GM12875 (cell line): ENCODE measurements at regions not wholly inside any gene's neighbourhood (a gene's known extent, or its start where the extent isn't known, plus 50 kb on each side); places are given as distances from the start of the nearest gene placed in this dataset.

Source experiments
- H3K4me3 ChIP-seq: one replicate; pipeline ENCODE4 v1.5.1; 2011; ENCODE audit warnings: low read depth, low read length, control low read depth
- TF ChIP-seq, protein P1 (sequence below): IDR thresholded peaks from 2 replicates; pipeline ENCODE4 v1.5.1; 2011; ENCODE audit warnings: low read depth, mild to moderate bottlenecking, control low read depth, inconsistent platforms, low read length, moderate library complexity, borderline replicate concordance; ENCODE audit not compliant: insufficient read depth

DNA sequence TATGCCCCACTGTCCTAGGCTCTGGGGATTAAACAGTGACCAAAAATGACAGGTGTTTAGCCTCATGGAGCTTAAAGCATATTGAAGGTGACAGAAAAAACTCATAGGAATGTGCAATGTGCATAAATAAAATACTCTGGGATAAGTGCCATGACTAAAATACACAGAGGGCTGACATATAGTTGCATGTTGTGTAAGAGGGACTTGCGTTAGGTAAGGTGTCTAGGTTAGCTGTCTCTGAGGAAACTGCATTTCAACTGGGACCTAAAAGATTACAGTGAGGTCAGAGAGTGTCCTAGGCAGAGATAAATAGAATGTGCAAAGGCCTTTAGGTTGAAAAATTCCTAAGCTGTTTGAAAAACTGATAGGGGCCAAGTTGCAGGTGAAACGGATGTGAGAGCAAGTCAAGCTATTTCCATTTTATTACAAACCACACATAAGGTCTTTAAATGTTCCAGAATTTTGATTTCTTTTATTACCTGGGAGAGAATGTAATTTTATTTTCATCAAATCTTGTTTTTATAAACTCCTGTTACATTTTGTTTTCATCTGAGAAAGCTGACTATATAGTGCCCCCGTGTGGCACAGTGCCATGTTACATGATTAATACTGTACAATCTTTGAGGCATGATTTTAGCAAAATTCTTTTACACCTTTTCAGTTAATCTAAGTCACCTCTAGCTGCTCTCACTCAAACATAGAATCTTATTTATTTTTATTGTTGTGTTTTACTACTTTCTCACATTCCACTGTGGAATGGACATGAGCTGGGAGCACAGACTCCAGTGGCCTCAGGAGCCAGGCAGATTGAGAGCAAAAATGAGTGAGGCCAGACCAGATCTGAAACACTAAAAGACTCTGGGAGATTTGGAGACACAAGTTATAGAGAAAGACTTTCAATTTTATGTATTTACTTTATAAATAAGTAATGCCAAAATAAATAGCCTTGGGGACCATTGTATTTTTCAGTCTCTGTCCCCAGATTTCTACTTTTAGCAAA lies 259.6 kb upstream of the ZNF717 start:
- no peak overlapping the region for H3K4me3 ChIP-seq
- TF ChIP-seq, protein P1, sequence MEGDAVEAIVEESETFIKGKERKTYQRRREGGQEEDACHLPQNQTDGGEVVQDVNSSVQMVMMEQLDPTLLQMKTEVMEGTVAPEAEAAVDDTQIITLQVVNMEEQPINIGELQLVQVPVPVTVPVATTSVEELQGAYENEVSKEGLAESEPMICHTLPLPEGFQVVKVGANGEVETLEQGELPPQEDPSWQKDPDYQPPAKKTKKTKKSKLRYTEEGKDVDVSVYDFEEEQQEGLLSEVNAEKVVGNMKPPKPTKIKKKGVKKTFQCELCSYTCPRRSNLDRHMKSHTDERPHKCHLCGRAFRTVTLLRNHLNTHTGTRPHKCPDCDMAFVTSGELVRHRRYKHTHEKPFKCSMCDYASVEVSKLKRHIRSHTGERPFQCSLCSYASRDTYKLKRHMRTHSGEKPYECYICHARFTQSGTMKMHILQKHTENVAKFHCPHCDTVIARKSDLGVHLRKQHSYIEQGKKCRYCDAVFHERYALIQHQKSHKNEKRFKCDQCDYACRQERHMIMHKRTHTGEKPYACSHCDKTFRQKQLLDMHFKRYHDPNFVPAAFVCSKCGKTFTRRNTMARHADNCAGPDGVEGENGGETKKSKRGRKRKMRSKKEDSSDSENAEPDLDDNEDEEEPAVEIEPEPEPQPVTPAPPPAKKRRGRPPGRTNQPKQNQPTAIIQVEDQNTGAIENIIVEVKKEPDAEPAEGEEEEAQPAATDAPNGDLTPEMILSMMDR: no peak

DNA sequence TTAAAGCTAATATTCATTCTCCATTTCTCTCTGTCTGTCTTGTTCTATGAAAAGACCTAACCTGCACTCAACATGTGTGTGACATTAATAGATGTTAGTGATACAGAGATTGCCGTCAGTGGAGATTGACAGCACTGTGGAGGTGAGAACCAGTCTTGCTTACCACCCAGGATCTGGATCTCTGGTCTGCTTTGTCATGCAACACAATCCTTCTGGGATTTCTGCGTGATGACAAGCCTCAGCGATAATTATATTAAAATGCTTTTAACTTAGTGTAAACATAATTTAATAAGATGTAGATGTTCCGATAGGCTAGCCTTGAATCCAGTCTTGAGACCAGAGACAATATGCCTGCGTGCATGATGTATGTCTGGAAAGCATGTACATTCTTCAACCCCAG lies 262.0 kb upstream of the ZNF717 start:
- no peak overlapping the region for H3K4me3 ChIP-seq
- TF ChIP-seq, protein P1: no peak

DNA sequence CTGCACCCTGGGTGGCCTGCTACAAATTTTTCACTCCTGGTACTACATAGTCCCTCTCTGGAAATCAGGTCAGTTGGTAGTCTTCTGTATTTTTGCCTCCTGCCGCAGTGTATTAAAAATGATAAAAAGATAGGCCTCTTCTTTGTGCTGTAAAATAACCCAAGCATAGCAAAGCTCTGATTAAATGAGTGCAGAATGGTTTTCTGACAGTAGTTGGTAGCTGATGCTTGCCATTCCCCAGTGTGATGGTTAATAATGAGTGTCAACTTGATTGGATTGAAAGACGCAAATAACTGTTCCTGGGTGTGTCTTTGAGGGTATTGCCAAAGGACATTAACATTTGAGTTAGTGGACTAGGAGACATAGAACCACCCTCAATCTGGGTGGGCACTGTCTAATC lies 264.4 kb upstream of the ZNF717 start:
- no peak overlapping the region for H3K4me3 ChIP-seq
- TF ChIP-seq, protein P1: no peak

DNA sequence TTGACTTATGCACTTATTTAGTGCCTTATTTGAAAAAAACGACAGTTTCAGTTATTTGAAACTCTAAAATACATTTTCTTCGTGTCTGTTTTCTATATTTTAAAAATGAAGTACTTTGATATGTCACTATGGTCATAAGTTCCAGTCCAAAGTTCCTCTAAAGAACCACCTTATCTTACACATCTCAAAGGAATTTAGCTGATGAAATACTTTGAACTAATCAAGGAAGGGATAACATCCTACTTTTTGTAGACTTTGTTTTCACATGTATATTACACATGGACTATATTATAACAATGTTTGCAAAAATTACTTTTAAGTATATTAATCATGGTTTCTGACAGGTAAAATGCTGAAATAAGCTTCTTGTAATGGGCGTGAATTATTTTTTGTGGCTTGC lies 265.8 kb upstream of the ZNF717 start:
- no peak overlapping the region for H3K4me3 ChIP-seq
- TF ChIP-seq, protein P1: no peak

DNA sequence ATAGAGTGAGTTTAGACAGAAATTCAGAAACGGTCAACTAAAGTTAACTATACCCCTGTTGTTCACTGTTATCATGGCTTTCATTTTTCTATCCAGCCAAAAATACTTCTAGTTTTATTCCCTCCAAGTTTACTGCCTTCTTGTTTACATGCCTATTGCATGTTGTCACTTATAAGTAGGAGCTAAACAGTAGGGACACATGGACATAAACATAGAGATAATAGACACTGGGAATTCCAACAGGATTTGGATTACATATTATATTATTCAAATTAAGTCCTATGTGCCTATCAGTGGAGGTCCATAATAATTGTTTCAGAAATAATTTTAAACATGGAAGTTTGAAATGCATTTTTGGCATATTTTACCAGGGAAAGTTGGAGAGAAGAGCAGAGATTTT lies 269.1 kb upstream of the ZNF717 start:
- TF ChIP-seq, protein P1: no peak
- no peak overlapping the region for H3K4me3 ChIP-seq

DNA sequence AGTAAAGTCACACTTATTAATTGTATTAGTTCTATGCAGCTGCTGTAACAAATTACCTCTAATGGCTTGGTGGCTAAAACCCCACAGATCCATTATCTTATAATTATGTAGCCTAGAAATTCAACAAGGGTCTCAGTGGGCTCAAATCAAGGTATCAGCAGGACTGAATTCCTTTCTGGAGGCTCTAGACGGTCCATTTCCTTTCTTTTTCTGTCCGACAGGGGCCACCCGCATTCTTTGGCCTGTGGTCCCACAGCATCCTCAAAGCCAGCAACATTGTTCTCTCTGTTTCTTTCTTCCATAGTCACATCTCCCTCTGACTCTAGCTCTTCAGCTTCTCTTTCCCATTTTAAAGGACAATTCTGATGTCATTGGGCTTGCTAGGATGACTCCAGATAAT lies 276.3 kb upstream of the ZNF717 start:
- TF ChIP-seq, protein P1: no peak
- no peak overlapping the region for H3K4me3 ChIP-seq

DNA sequence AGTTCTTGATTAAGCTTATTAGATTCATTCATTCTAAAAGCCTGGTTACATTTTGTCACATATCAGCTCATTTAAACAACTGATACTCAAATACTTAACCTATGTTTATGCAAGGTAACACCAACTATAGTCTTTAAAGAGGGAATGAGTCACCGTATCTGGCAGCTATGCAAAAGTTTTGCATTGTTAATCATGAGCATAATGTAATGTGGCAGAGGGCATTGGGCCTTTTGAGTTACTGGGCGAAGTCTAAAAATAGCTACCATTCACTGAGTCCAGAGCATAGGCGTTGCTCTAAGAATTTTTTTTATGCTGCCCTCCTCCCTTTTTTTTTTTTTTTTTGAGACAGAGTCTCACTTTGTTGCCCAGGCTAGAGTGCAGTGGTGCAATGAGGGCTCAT lies 277.7 kb upstream of the ZNF717 start:
- TF ChIP-seq, protein P1: no peak
- no peak overlapping the region for H3K4me3 ChIP-seq
